Stimulated activated CD4-positive, alpha-beta T cell treated with anti-CD3 and anti-CD28 coated beads, Interleukin-1b, Interleukin-23, amount 100 ng/mL, for 48 hours (primary cell): ENCODE measurements at regions not wholly inside any gene's neighbourhood (a gene's known extent, or its start where the extent isn't known, plus 50 kb on each side); places are given as distances from the start of the nearest gene placed in this dataset.
"Not testable (repeated sequence)": the region's sequence is repeated elsewhere in the genome, so short reads cannot be mapped to it uniquely, and the experiment has no call there.

Source experiments
- DNase-seq: peaks from one replicate; pipeline ENCODE4 v3.0.0-alpha.2; 2020

GRCh38 chr6:9044426-9044825, 609.1 kb upstream of the SLC35B3 start:
- no peak for DNase-seq

- no peak for DNase-seq
These were observed 605.4 kb upstream of the SLC35B3 start for GRCh38 chr6:9040718-9041117.

- DNase-seq: no peak
These were observed 603.9 kb upstream of the SLC35B3 start for GRCh38 chr6:9039258-9039657.

- no peak for DNase-seq
These were observed 592.7 kb upstream of the SLC35B3 start for GRCh38 chr6:9028086-9028485.

- DNase-seq: no peak
These were observed 590.5 kb upstream of the SLC35B3 start for GRCh38 chr6:9025796-9026394.

- no peak for DNase-seq
These were observed 589.9 kb upstream of the SLC35B3 start for GRCh38 chr6:9025228-9025627.

GRCh38 chr6:9024246-9024645, 588.9 kb upstream of the SLC35B3 start:
- not testable (repeated sequence) for DNase-seq

- DNase-seq: no peak
These were observed 584.7 kb upstream of the SLC35B3 start for GRCh38 chr6:9020001-9020400.

- DNase-seq: no peak
These were observed 574.6 kb upstream of the SLC35B3 start for GRCh38 chr6:9009931-9010330.

GRCh38 chr6:9007027-9007426, 571.7 kb upstream of the SLC35B3 start:
- DNase-seq: no peak

GRCh38 chr6:9002833-9003232, 567.5 kb upstream of the SLC35B3 start:
- no peak for DNase-seq

GRCh38 chr6:8995156-8995555, 559.8 kb upstream of the SLC35B3 start:
- no peak for DNase-seq

- DNase-seq: no peak
These were observed 557.8 kb upstream of the SLC35B3 start for GRCh38 chr6:8993111-8993510.

- DNase-seq: no peak
These were observed 556.5 kb upstream of the SLC35B3 start for GRCh38 chr6:8991844-8992243.

- no peak for DNase-seq
These were observed 554.7 kb upstream of the SLC35B3 start for GRCh38 chr6:8990075-8990474.

- peak; percentile 50 for DNase-seq
These were observed 547.9 kb upstream of the SLC35B3 start for GRCh38 chr6:8983202-8983688.

GRCh38 chr6:8982668-8983067, 547.3 kb upstream of the SLC35B3 start:
- DNase-seq: no peak

- no peak for DNase-seq
These were observed 538.0 kb upstream of the SLC35B3 start for GRCh38 chr6:8973395-8973794.

GRCh38 chr6:8969747-8970146, 534.4 kb upstream of the SLC35B3 start:
- DNase-seq: no peak

- DNase-seq: no peak
These were observed 523.7 kb upstream of the SLC35B3 start for GRCh38 chr6:8958894-8959511.

- no peak for DNase-seq
These were observed 518.0 kb upstream of the SLC35B3 start for GRCh38 chr6:8953310-8953709.

GRCh38 chr6:8948733-8949132, 513.4 kb upstream of the SLC35B3 start:
- DNase-seq: no peak

- DNase-seq: no peak
These were observed 512.6 kb upstream of the SLC35B3 start for GRCh38 chr6:8947900-8948299.

- DNase-seq: no peak
These were observed 509.2 kb upstream of the SLC35B3 start for GRCh38 chr6:8944548-8944947.

GRCh38 chr6:8943073-8943472, 507.7 kb upstream of the SLC35B3 start:
- no peak for DNase-seq
